Right lobe of liver (tissue), 4 donors: ENCODE measurements at regions not wholly inside any gene's neighbourhood (a gene's known extent, or its start where the extent isn't known, plus 50 kb on each side); places are given as distances from the start of the nearest gene placed in this dataset.

Experiments used
- POLR2A ChIP-seq: fragments of 450-650 bp; IDR thresholded peaks from one replicate; pipeline ENCODE4 v1.6.1; 2017; ENCODE audit warnings: antibody characterized with exemption, mild to moderate bottlenecking
- TF ChIP-seq, protein P1 (sequence below), 4 donors: fragments of 200-600 bp in 3 of 4; fragments of 450-650 bp in 1 of 4; IDR thresholded peaks; one replicate each; pipeline versions ENCODE4 v1.5.1 to v1.8.0; 2016 to 2022; ENCODE audit warnings: antibody characterized with exemption in 4 of 4, mild to moderate bottlenecking in 2 of 4
- donor health status: DM: no; HTN: no; CAD: no.
- donor health status: DM: no; HTN: no; CAD: no.
- donor health status: DM: no; HTN: yes; CAD: no.

DNA sequence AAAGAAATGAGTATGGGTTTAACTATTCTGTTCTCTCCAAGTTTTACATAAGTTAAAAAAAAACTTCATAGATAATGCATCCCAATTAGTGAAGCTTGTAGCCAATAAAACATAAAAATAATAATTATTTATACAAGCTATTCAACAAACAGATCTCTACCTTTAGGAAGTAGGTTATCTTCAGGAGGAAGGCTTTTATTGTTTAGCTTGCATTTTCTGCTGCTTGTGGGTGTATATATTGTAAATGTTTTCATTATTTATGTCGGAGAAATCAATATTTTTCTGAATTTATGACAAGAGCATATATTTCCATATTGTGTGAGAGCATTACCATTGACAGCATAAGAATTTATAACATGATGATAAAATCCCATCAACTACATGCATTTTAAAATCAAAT is 208.3 kb downstream of the TRAM1L1 start:
- no peak for TF ChIP-seq POLR2A
- TF ChIP-seq, protein P1, sequence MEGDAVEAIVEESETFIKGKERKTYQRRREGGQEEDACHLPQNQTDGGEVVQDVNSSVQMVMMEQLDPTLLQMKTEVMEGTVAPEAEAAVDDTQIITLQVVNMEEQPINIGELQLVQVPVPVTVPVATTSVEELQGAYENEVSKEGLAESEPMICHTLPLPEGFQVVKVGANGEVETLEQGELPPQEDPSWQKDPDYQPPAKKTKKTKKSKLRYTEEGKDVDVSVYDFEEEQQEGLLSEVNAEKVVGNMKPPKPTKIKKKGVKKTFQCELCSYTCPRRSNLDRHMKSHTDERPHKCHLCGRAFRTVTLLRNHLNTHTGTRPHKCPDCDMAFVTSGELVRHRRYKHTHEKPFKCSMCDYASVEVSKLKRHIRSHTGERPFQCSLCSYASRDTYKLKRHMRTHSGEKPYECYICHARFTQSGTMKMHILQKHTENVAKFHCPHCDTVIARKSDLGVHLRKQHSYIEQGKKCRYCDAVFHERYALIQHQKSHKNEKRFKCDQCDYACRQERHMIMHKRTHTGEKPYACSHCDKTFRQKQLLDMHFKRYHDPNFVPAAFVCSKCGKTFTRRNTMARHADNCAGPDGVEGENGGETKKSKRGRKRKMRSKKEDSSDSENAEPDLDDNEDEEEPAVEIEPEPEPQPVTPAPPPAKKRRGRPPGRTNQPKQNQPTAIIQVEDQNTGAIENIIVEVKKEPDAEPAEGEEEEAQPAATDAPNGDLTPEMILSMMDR (IDR thresholded peaks at IDR 0.05), result no peak
